Trophoblast cell (in vitro differentiated cells and primary cell): ENCODE measurements at regions not wholly inside any gene's neighbourhood (a gene's known extent, or its start where the extent isn't known, plus 50 kb on each side); places are given as distances from the start of the nearest gene placed in this dataset.

Experiments used
- DNase-seq, 2 donors: peaks; one replicate each; pipeline ENCODE4 v3.0.0-alpha.2; 2016
- H2AFZ ChIP-seq: 2 replicates; pipeline ENCODE4 v1.6.1; 2013; ENCODE audit warnings: low read length, moderate library complexity, mild to moderate bottlenecking; ENCODE audit not compliant: insufficient read depth, poor library complexity
- H2AK5ac ChIP-seq: 2 replicates; pipeline ENCODE4 v1.6.1; 2013; ENCODE audit warnings: mild to moderate bottlenecking, low read length
- H2BK120ac ChIP-seq: 2 replicates; pipeline ENCODE4 v1.6.1; 2013; ENCODE audit warnings: low read length, mild to moderate bottlenecking, moderate library complexity; ENCODE audit not compliant: insufficient read depth, poor library complexity
- H2BK12ac ChIP-seq: 2 replicates; pipeline ENCODE4 v1.6.1; 2013; ENCODE audit warnings: mild to moderate bottlenecking, low read length, moderate library complexity
- H2BK5ac ChIP-seq: 2 replicates; pipeline ENCODE4 v1.6.1; 2013; ENCODE audit warnings: low read length, low read depth, moderate library complexity, mild to moderate bottlenecking; ENCODE audit not compliant: poor library complexity
- H3K14ac ChIP-seq: 2 replicates; pipeline ENCODE4 v1.6.1; 2013; ENCODE audit warnings: mild to moderate bottlenecking, low read length
- H3K18ac ChIP-seq: 2 replicates; pipeline ENCODE4 v1.6.1; 2013; ENCODE audit warnings: mild to moderate bottlenecking, low read length
- H3K23ac ChIP-seq: 2 replicates; pipeline ENCODE4 v1.6.1; 2013; ENCODE audit warnings: low read length
- H3K27ac ChIP-seq: 2 replicates; pipeline ENCODE4 v1.5.1; 2013; ENCODE audit warnings: low read depth, mild to moderate bottlenecking, inconsistent platforms, low read length, moderate library complexity
- H3K27me3 ChIP-seq: 2 replicates; pipeline ENCODE4 v1.6.1; 2013; ENCODE audit warnings: inconsistent platforms, mild to moderate bottlenecking, low read length, moderate library complexity; ENCODE audit not compliant: insufficient read depth
- H3K36me3 ChIP-seq, 2 experiments: 1 replicate in 1 of 2; 2 replicates in 1 of 2; pipeline ENCODE4 v1.6.1; 2013; ENCODE audit warnings: low read length in 2 of 2, mild to moderate bottlenecking in 2 of 2, moderate library complexity in 1 of 2; ENCODE audit not compliant: insufficient read depth in 2 of 2, control insufficient read depth in 1 of 2
- H3K4ac ChIP-seq: 2 replicates; pipeline ENCODE4 v1.6.1; 2013; ENCODE audit warnings: low read depth, mild to moderate bottlenecking, low read length, moderate library complexity
- H3K4me1 ChIP-seq, 2 experiments: 1 replicate in 1 of 2; 2 replicates in 1 of 2; pipeline ENCODE4 v1.6.1; 2013; ENCODE audit warnings: low read length in 2 of 2, mild to moderate bottlenecking in 2 of 2, moderate library complexity in 1 of 2; ENCODE audit not compliant: insufficient read depth in 2 of 2, control insufficient read depth in 1 of 2
- H3K4me2 ChIP-seq: 2 replicates; pipeline ENCODE4 v1.6.1; 2013; ENCODE audit warnings: inconsistent platforms, mild to moderate bottlenecking, low read length, moderate library complexity
- H3K4me3 ChIP-seq: 2 replicates; pipeline ENCODE4 v1.5.1; 2013; ENCODE audit warnings: mild to moderate bottlenecking, low read depth, low read length, inconsistent platforms
- H3K79me1 ChIP-seq: one replicate; pipeline ENCODE4 v1.6.1; 2013; ENCODE audit warnings: low read length
- H3K79me2 ChIP-seq: 2 replicates; pipeline ENCODE4 v1.6.1; 2013; ENCODE audit warnings: low read length, mild to moderate bottlenecking; ENCODE audit not compliant: control insufficient read depth, insufficient read depth, poor library complexity
- H3K9ac ChIP-seq: 2 replicates; pipeline ENCODE4 v1.6.1; 2013; ENCODE audit warnings: mild to moderate bottlenecking, low read length
- H3K9me3 ChIP-seq: 2 replicates; pipeline ENCODE4 v1.6.1; 2013; ENCODE audit warnings: low read depth, mild to moderate bottlenecking, control low read depth, inconsistent platforms, low read length; ENCODE audit not compliant: insufficient read depth
- H4K12ac ChIP-seq: 2 replicates; pipeline ENCODE4 v1.6.1; 2013; ENCODE audit warnings: low read depth, mild to moderate bottlenecking, low read length, moderate library complexity
- H4K8ac ChIP-seq: 2 replicates; pipeline ENCODE4 v1.6.1; 2013; ENCODE audit warnings: low read depth, mild to moderate bottlenecking, low read length, moderate library complexity
- H4K91ac ChIP-seq: one replicate; pipeline ENCODE4 v1.6.1; 2013; ENCODE audit warnings: low read depth, mild to moderate bottlenecking, low read length, moderate library complexity
- WGBS: extraction: QIAGEN DNeasy Blood & Tissue Kit; methylation state at CpG from one replicate; pipeline ENCODE4 v1.1.7; 2013; ENCODE audit warnings: missing lambda C conversion rate; ENCODE audit not compliant: insufficient read length, insufficient coverage; ENCODE audit errors: extremely low coverage; 5-methylcytosine and 5-hydroxymethylcytosine counted together

- Histone ChIP-seq H4K8ac (no peak overlapping the region), H3K79me1 (no peaks in the 10 kb centered on the region), H3K4me3 (no peak overlapping the region), H3K18ac (no peak overlapping the region), H3K9ac (no peak overlapping the region), H3K4me1 (no peaks in the 10 kb centered on the region), H3K4me2 (no peak overlapping the region), H3K79me2 (no peaks in the 10 kb centered on the region), H2BK120ac (no peak overlapping the region), H2BK12ac (no peak overlapping the region), H3K9me3 (peaks cover 3% of the 10 kb centered on the region), H3K27ac (no peak overlapping the region), H3K4ac (no peak overlapping the region), H2AK5ac (no peak overlapping the region), H3K14ac (no peak overlapping the region), H3K23ac (no peak overlapping the region), H4K91ac (no peak overlapping the region), H4K12ac (no peak overlapping the region), H3K27me3 (no peaks in the 10 kb centered on the region), H3K36me3 (no peaks in the 10 kb centered on the region), H2AFZ (no peak overlapping the region), H2BK5ac (no peak overlapping the region)
- WGBS = no CpG with 5 or more reads among the region's 2 CpGs
- no peak for DNase-seq
Measured at GRCh38 chr5:89520771-89521170, 637.8 kb upstream of the MEF2C start.

DNA sequence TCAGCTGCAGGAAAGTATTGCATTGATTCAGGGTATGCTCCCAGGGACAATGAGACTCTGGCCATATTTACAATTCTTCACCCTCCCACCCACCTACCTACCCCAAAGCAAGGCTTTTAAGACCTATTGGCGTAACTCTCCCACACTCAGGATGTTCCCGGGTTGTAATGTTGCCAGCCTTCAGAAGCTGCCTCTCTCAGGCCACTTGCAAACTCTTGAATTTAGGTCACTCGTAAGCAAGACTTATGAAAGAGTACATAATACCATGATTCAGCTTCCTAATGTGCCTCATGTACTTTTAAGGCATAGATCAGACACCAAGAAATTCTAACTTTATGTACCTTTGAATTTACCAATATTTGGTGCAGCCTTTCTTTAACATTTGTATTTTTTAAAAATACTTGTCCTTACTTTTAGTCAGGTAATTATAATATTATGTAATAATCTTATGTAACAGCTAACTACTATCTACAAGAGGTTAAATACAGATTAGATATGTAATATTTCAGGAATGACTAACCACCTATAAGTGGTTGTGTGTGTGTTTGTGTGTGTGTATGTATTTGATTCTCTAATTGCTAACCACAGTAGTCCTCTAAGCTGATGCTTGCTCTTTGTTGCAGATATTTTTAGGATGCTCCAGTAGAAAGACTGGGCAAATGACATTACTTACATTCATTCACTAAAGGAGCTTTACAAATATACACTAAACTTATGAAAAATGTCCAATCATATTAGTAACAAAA is 630.5 kb upstream of the MEF2C start:
- Histone ChIP-seq H2BK5ac (no peak overlapping the region), H4K12ac (no peak overlapping the region), H3K14ac (no peak overlapping the region), H2AFZ (no peak overlapping the region), H3K4me1 (no peaks in the 10 kb centered on the region), H3K27ac (no peak overlapping the region), H3K4ac (no peak overlapping the region), H3K9me3 (no peaks in the 10 kb centered on the region), H2AK5ac (no peak overlapping the region), H3K79me2 (no peaks in the 10 kb centered on the region), H4K91ac (no peak overlapping the region), H2BK12ac (no peak overlapping the region), H3K23ac (no peak overlapping the region), H3K4me3 (no peak overlapping the region), H3K36me3 (no peaks in the 10 kb centered on the region), H4K8ac (no peak overlapping the region), H3K4me2 (no peak overlapping the region), H3K27me3 (no peaks in the 10 kb centered on the region), H2BK120ac (no peak overlapping the region), H3K79me1 (no peaks in the 10 kb centered on the region), H3K9ac (no peak overlapping the region), H3K18ac (no peak overlapping the region)
- no peak for DNase-seq
- no CpG with 5 or more reads among the region's 3 CpGs for WGBS

GRCh38 chr5:89504051-89504450 is 621.1 kb upstream of the MEF2C start:
- H2BK120ac ChIP-seq = no peak overlapping the region
- H3K79me1 ChIP-seq = no peaks in the 10 kb centered on the region
- no peak overlapping the region for H2BK5ac ChIP-seq
- no peaks in the 10 kb centered on the region for H3K27me3 ChIP-seq
- no peak overlapping the region for H3K4ac ChIP-seq
- no peak overlapping the region for H2AFZ ChIP-seq
- no peak overlapping the region for H3K23ac ChIP-seq
- no peak overlapping the region for H3K27ac ChIP-seq
- no peak overlapping the region for H3K4me3 ChIP-seq
- WGBS = no CpG with 5 or more reads among the region's 1 CpG
- no peak overlapping the region for H3K9ac ChIP-seq
- H3K36me3 ChIP-seq = no peaks in the 10 kb centered on the region
- H3K18ac ChIP-seq = no peak overlapping the region
- H4K8ac ChIP-seq = no peak overlapping the region
- H3K4me1 ChIP-seq = no peaks in the 10 kb centered on the region
- DNase-seq = no peak
- no peaks in the 10 kb centered on the region for H3K79me2 ChIP-seq
- no peak overlapping the region for H2BK12ac ChIP-seq
- no peaks in the 10 kb centered on the region for H3K9me3 ChIP-seq
- H3K4me2 ChIP-seq = no peak overlapping the region
- no peak overlapping the region for H3K14ac ChIP-seq
- no peak overlapping the region for H2AK5ac ChIP-seq
- H4K12ac ChIP-seq = no peak overlapping the region
- H4K91ac ChIP-seq = no peak overlapping the region

- Histone ChIP-seq H4K12ac (no peak overlapping the region), H3K14ac (no peak overlapping the region), H3K4me2 (no peak overlapping the region), H3K27me3 (no peaks in the 10 kb centered on the region), H3K4me3 (no peak overlapping the region), H3K23ac (no peak overlapping the region), H3K79me1 (no peaks in the 10 kb centered on the region), H2BK5ac (no peak overlapping the region), H3K36me3 (no peaks in the 10 kb centered on the region), H3K18ac (no peak overlapping the region), H3K79me2 (no peaks in the 10 kb centered on the region), H2BK120ac (no peak overlapping the region), H3K9ac (no peak overlapping the region), H2AK5ac (no peak overlapping the region), H3K4me1 (no peaks in the 10 kb centered on the region), H3K27ac (no peak overlapping the region), H2AFZ (no peak overlapping the region), H4K8ac (no peak overlapping the region), H3K9me3 (no peaks in the 10 kb centered on the region), H3K4ac (no peak overlapping the region), H2BK12ac (no peak overlapping the region), H4K91ac (no peak overlapping the region)
- WGBS = no CpG with 5 or more reads among the region's 3 CpGs
- no peak for DNase-seq
Measured at GRCh38 chr5:89499787-89500186, 616.8 kb upstream of the MEF2C start.
